Esophagus muscularis mucosa (tissue), 3 donors: ENCODE measurements at regions not wholly inside any gene's neighbourhood (a gene's known extent, or its start where the extent isn't known, plus 50 kb on each side); places are given as distances from the start of the nearest gene placed in this dataset.

Source experiments
- CTCF ChIP-seq, 3 experiments: fragments of 200-600 bp in 2 of 3; fragments of 450-650 bp in 1 of 3; sonication (generic) in 2 of 3; IDR thresholded peaks; one replicate each; pipeline ENCODE4 v1.5.1; 2017 to 2019; ENCODE audit warnings: antibody characterized with exemption in 3 of 3, mild to moderate bottlenecking in 2 of 3, moderate library complexity in 1 of 3
- POLR2A ChIP-seq: fragments of 450-650 bp; IDR thresholded peaks from one replicate; pipeline ENCODE4 v1.6.1; 2017; ENCODE audit warnings: antibody characterized with exemption, moderate library complexity, mild to moderate bottlenecking, low read depth

- TF ChIP-seq CTCF (IDR thresholded peaks at IDR 0.05) = no peak
- TF ChIP-seq POLR2A = no peak
Measured at GRCh38 chr5:143515829-143516228, 112.3 kb upstream of the NR3C1 start.
